ENCODE measurements at regions not wholly inside any gene's neighbourhood (a gene's known extent, or its start where the extent isn't known, plus 50 kb on each side); places are given as distances from the start of the nearest gene placed in this dataset.

DNA sequence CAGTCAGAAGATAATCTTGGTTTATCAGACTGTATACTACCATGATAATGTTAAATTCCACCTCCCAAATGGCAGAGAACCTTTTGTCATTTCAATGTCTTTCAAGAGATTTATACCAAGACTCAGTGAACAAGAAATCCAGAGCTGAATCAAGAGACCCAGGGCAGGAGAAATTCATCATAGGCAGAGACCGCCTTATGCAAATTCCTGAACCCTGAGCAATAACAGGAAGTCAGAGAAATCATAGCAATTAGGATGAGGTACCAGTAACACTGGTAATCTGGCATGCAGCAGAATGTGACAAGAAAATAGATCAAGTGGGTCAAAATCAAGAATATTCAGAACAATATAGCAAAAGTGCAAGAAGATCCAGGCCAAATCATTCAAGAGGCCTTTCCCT lies 412.4 kb upstream of the LRATD1 start:
- TF ChIP-seq EZH2phosphoT487 (IDR thresholded peaks at IDR 0.05) (no peak), CTCF (IDR thresholded peaks at IDR 0.05) (no peak), EZH2 (IDR thresholded peaks at IDR 0.05) (no peak)
